Kidney epithelial cell (primary cell): ENCODE measurements at regions not wholly inside any gene's neighbourhood (a gene's known extent, or its start where the extent isn't known, plus 50 kb on each side); places are given as distances from the start of the nearest gene placed in this dataset.

ENCODE experiments used
- DNase-seq: peaks from one replicate; pipeline ENCODE4 v3.0.0-alpha.2; 2010; ENCODE audit warnings: low read depth
- H3K27me3 ChIP-seq: 2 replicates; pipeline ENCODE4 v1.6.0; 2011; ENCODE audit warnings: low read length; ENCODE audit not compliant: control insufficient read depth, insufficient read depth
- H3K36me3 ChIP-seq: 2 replicates; pipeline ENCODE4 v1.5.1; 2011; ENCODE audit warnings: low read length; ENCODE audit not compliant: control insufficient read depth, insufficient read depth
- H3K4me3 ChIP-seq: 2 replicates; pipeline ENCODE4 v1.5.1; 2011; ENCODE audit warnings: low read depth, mild to moderate bottlenecking, control low read depth, low read length
- CTCF ChIP-seq: IDR thresholded peaks from 2 replicates; pipeline ENCODE4 v1.5.1; 2011; ENCODE audit warnings: mild to moderate bottlenecking, moderate library complexity, low read length, control low read depth, inconsistent platforms; ENCODE audit not compliant: insufficient read depth, poor library complexity, severe bottlenecking

GRCh38 chr17:79528592-79529125, 82.2 kb downstream of the RBFOX3 start:
- H3K4me3 ChIP-seq, result no peak overlapping the region
- DNase-seq, result no peak
- peaks cover 18% of the 10 kb centered on the region for H3K27me3 ChIP-seq
- no peak for TF ChIP-seq CTCF
- no peaks in the 10 kb centered on the region for H3K36me3 ChIP-seq

- no peak for TF ChIP-seq CTCF
- no peak for DNase-seq
- no peak overlapping the region for H3K4me3 ChIP-seq
- no peaks in the 10 kb centered on the region for H3K36me3 ChIP-seq
- peaks cover 19% of the 10 kb centered on the region for H3K27me3 ChIP-seq
Measured at GRCh38 chr17:79527306-79527705, 83.5 kb downstream of the RBFOX3 start.

GRCh38 chr17:79525793-79526677, 84.8 kb downstream of the RBFOX3 start:
- TF ChIP-seq CTCF, result no peak
- no peak for DNase-seq

GRCh38 chr17:79524213-79525187, 86.4 kb downstream of the RBFOX3 start:
- H3K27me3 ChIP-seq, result peaks cover 31% of the 10 kb centered on the region

More at GRCh38 chr17:79525793-79526677, 84.8 kb downstream of the RBFOX3 start:
- no peaks in the 10 kb centered on the region for H3K36me3 ChIP-seq
- H3K4me3 ChIP-seq, result no peak overlapping the region
- peaks cover 16% of the 10 kb centered on the region for H3K27me3 ChIP-seq

GRCh38 chr17:79522414-79522813, 88.4 kb downstream of the RBFOX3 start:
- H3K27me3 ChIP-seq, result peaks cover 43% of the 10 kb centered on the region
- no peak for TF ChIP-seq CTCF

More at GRCh38 chr17:79524213-79525187, 86.4 kb downstream of the RBFOX3 start:
- Histone ChIP-seq H3K36me3 (no peaks in the 10 kb centered on the region), H3K4me3 (no peak overlapping the region)
- TF ChIP-seq CTCF, result no peak
- DNase-seq, result no peak

More at GRCh38 chr17:79522414-79522813, 88.4 kb downstream of the RBFOX3 start:
- Histone ChIP-seq H3K4me3 (no peak overlapping the region), H3K36me3 (no peaks in the 10 kb centered on the region)
- DNase-seq, result no peak
